IMR-90 (cell line): ENCODE measurements at regions not wholly inside any gene's neighbourhood (a gene's known extent, or its start where the extent isn't known, plus 50 kb on each side); places are given as distances from the start of the nearest gene placed in this dataset.

ENCODE experiments used
- ATAC-seq: fragments of 200-7000 bp; cut with Tn5 transposase; 2 replicates; pipeline ENCODE4 v1.9.1; 2020; ENCODE audit warnings: low read depth, mild to moderate bottlenecking, moderate library complexity
- BruUV-seq: library from RNA; stranded (reverse); fragments of 400-500 nt; replicated peaks from 2 replicates; lab custom pipeline; 2021; lab: Mats Ljungman, UMichigan
- CTCF ChIA-PET: fragments of 300-600 bp; formaldehyde crosslinking; extraction: SDS; loops from one replicate; lab custom pipeline; 2021; ENCODE audit warnings: antibody characterized with exemption; lab: Yijun Ruan, JAX
- POLR2A ChIA-PET: fragments of 300-600 bp; sonication (Branson Sonifier 250); formaldehyde crosslinking; loops from one replicate; lab custom pipeline; 2022; ENCODE audit warnings: antibody characterized with exemption; ENCODE audit not compliant: unreplicated experiment; lab: Charles Lee
- DNase-seq: peaks from one replicate; pipeline ENCODE4 v3.0.0; 2013
- H2AFZ ChIP-seq: replicated peaks from 2 replicates; pipeline ENCODE3; 2013; ENCODE audit warnings: low read length, mild to moderate bottlenecking; ENCODE audit not compliant: poor library complexity
- H2AK5ac ChIP-seq: 2 replicates; pipeline ENCODE4 v1.6.1; 2013; ENCODE audit warnings: low read depth, low read length, inconsistent platforms
- H2AK9ac ChIP-seq: replicated peaks from 2 replicates; pipeline ENCODE3; 2013; ENCODE audit warnings: mild to moderate bottlenecking, low read depth, low read length, moderate library complexity; ENCODE audit not compliant: poor library complexity
- H2BK120ac ChIP-seq: 2 replicates; pipeline ENCODE4 v1.6.1; 2013; ENCODE audit warnings: low read depth, low read length, inconsistent platforms
- H2BK15ac ChIP-seq: 3 replicates; pipeline ENCODE4 v1.6.1; 2013; ENCODE audit warnings: low read depth, low read length, inconsistent platforms
- H2BK20ac ChIP-seq: 2 replicates; pipeline ENCODE4 v1.6.1; 2013; ENCODE audit warnings: low read depth, mild to moderate bottlenecking, inconsistent platforms, low read length, moderate library complexity
- H2BK5ac ChIP-seq: 2 replicates; pipeline ENCODE4 v1.6.1; 2013; ENCODE audit warnings: mild to moderate bottlenecking, low read depth, low read length, inconsistent platforms; ENCODE audit not compliant: poor library complexity, severe bottlenecking
- H3K14ac ChIP-seq: replicated peaks from 2 replicates; pipeline ENCODE4 v1.6.1; 2013; ENCODE audit warnings: low read depth, low read length, inconsistent platforms
- H3K18ac ChIP-seq: 2 replicates; pipeline ENCODE4 v1.6.1; 2013; ENCODE audit warnings: low read depth, low read length, control low read depth
- H3K23ac ChIP-seq: 2 replicates; pipeline ENCODE4 v1.6.1; 2013; ENCODE audit warnings: low read depth, low read length, inconsistent platforms
- H3K27ac ChIP-seq: 2 replicates; pipeline ENCODE4 v1.5.1; 2013; ENCODE audit warnings: mild to moderate bottlenecking, control low read depth, low read length; ENCODE audit not compliant: insufficient read depth
- H3K27me3 ChIP-seq: 2 replicates; pipeline ENCODE4 v1.6.1; 2013; ENCODE audit warnings: low read length; ENCODE audit not compliant: control insufficient read depth, insufficient read depth
- H3K36me3 ChIP-seq: 2 replicates; pipeline ENCODE4 v1.6.1; 2013; ENCODE audit warnings: low read length, mixed read lengths; ENCODE audit not compliant: control insufficient read depth, insufficient read depth
- H3K4ac ChIP-seq: 2 replicates; pipeline ENCODE4 v1.6.1; 2013; ENCODE audit warnings: low read depth, low read length, inconsistent platforms
- H3K4me1 ChIP-seq: 2 replicates; pipeline ENCODE4 v1.6.1; 2013; ENCODE audit warnings: low read length, mixed read lengths; ENCODE audit not compliant: control insufficient read depth, insufficient read depth
- H3K4me2 ChIP-seq: 2 replicates; pipeline ENCODE4 v1.6.1; 2013; ENCODE audit warnings: low read depth, mild to moderate bottlenecking, control low read depth, low read length, moderate library complexity
- H3K4me3 ChIP-seq: 2 replicates; pipeline ENCODE4 v1.5.1; 2013; ENCODE audit warnings: low read depth, mild to moderate bottlenecking, control low read depth, low read length, moderate library complexity; ENCODE audit not compliant: insufficient read depth
- H3K56ac ChIP-seq: 2 replicates; pipeline ENCODE4 v1.6.1; 2013; ENCODE audit warnings: low read length, inconsistent platforms; ENCODE audit not compliant: insufficient read depth; ENCODE audit errors: extremely low read depth
- H3K79me1 ChIP-seq, 2 experiments: 2 replicates each; pipeline ENCODE4 v1.6.1; 2013; ENCODE audit warnings: low read length in 2 of 2, inconsistent platforms in 1 of 2, low read depth in 1 of 2
- H3K9ac ChIP-seq: 2 replicates; pipeline ENCODE4 v1.6.1; 2013; ENCODE audit warnings: low read depth, low read length, control low read depth
- H3K9me1 ChIP-seq: 2 replicates; pipeline ENCODE4 v1.6.1; 2013; ENCODE audit warnings: low read length, inconsistent platforms; ENCODE audit not compliant: insufficient read depth
- H3K9me3 ChIP-seq: 2 replicates; pipeline ENCODE4 v1.6.1; 2013; ENCODE audit warnings: low read length; ENCODE audit not compliant: control insufficient read depth, insufficient read depth
- H4K20me1 ChIP-seq: 2 replicates; pipeline ENCODE4 v1.6.1; 2013; ENCODE audit warnings: low read length, inconsistent platforms; ENCODE audit not compliant: insufficient read depth
- H4K5ac ChIP-seq: 2 replicates; pipeline ENCODE4 v1.6.1; 2013; ENCODE audit warnings: mild to moderate bottlenecking, low read depth, low read length, control low read depth
- H4K8ac ChIP-seq, 2 experiments: 2 replicates each; pipeline ENCODE4 v1.6.1; 2013; ENCODE audit warnings: low read depth in 2 of 2, low read length in 2 of 2, control low read depth in 1 of 2, inconsistent platforms in 1 of 2
- H4K91ac ChIP-seq: 2 replicates; pipeline ENCODE4 v1.6.1; 2013; ENCODE audit warnings: low read depth, low read length, inconsistent platforms; ENCODE audit not compliant: insufficient read depth
- BHLHE40 ChIP-seq: fragments of 150-350 bp; IDR thresholded peaks from 2 replicates; pipeline ENCODE4 v1.6.1; 2016; ENCODE audit warnings: mild to moderate bottlenecking, low read depth, low read length
- CHD1 ChIP-seq: IDR thresholded peaks from 2 replicates; pipeline ENCODE4 v1.6.1; 2012; ENCODE audit warnings: low read depth, low read length, improper control_type of control experiment
- CTCF ChIP-seq: conservative IDR thresholded peaks from 2 replicates; pipeline ENCODE4 v1.5.1; 2012; ENCODE audit warnings: mild to moderate bottlenecking, low read depth, low read length, improper control_type of control experiment
- MAFK ChIP-seq: IDR thresholded peaks from 2 replicates; pipeline ENCODE4 v1.6.1; 2012; ENCODE audit warnings: low read depth, low read length, improper control_type of control experiment
- MAZ ChIP-seq: IDR thresholded peaks from 2 replicates; pipeline ENCODE4 v1.6.1; 2012; ENCODE audit warnings: low read depth, mild to moderate bottlenecking, low read length, improper control_type of control experiment, moderate library complexity, borderline replicate concordance
- NFE2L2 ChIP-seq: fragments of 150-350 bp; IDR thresholded peaks from 2 replicates; pipeline ENCODE4 v1.6.1; 2016; ENCODE audit warnings: low read depth, mild to moderate bottlenecking, low read length
- POLR2A ChIP-seq: IDR thresholded peaks from 2 replicates; pipeline ENCODE4 v1.6.1; 2012; ENCODE audit warnings: mild to moderate bottlenecking, low read depth, low read length
- RFX5 ChIP-seq: IDR thresholded peaks from 2 replicates; pipeline ENCODE4 v1.8.0; 2012; ENCODE audit warnings: low read depth, mild to moderate bottlenecking, low read length, moderate library complexity
- SMC3 ChIP-seq: fragments of 150-350 bp; IDR thresholded peaks from 2 replicates; pipeline ENCODE4 v1.6.1; 2016; ENCODE audit warnings: low read depth, mild to moderate bottlenecking, antibody characterized with exemption, low read length, moderate library complexity
- USF2 ChIP-seq: fragments of 150-350 bp; IDR thresholded peaks from 2 replicates; pipeline ENCODE4 v1.6.1; 2017; ENCODE audit warnings: mild to moderate bottlenecking, antibody characterized with exemption, low read length, low read depth
- WGBS, 2 experiments: methylation state at CpG; one replicate each; pipeline versions ENCODE4 v1.1.5 to v1.1.7; 2013; ENCODE audit warnings: missing lambda C conversion rate in 2 of 2; ENCODE audit not compliant: insufficient read length in 1 of 2; ENCODE audit errors: extremely low coverage in 2 of 2; 5-methylcytosine and 5-hydroxymethylcytosine counted together
- dilution Hi-C: fragments of 300-500 bp; cut with HindIII; formaldehyde crosslinking; loops from one replicate; pipeline ENCODE4 v1.14.3; 2018; ENCODE audit warnings: low sequenced_read_pairs; ENCODE audit not compliant: unreplicated experiment
- in situ Hi-C: fragments of 300-500 bp; cut with MboI; formaldehyde crosslinking; loops from 3 replicates; pipeline ENCODE4 v1.14.3; 2019; ENCODE audit warnings: low sequenced_read_pairs, inconsistent platforms, mixed read lengths
- intact Hi-C: fragments of 100-400 bp; cut with micrococcal nuclease; formaldehyde crosslinking; loops from 2 replicates; pipeline ENCODE4 v1.10.0; 2022

- BruUV-seq: no TSS peak
- no peak overlapping the region for H3K56ac ChIP-seq
- no peak overlapping the region for H4K5ac ChIP-seq
- no peaks in the 10 kb centered on the region for H3K79me1 ChIP-seq
- H2AK9ac ChIP-seq: no peak overlapping the region
- POLR2A ChIA-PET: no interaction called here
- peaks cover 3% of the 10 kb centered on the region; the same call in 1 of the 2 replicates for H3K9me3 ChIP-seq
- no peak overlapping the region for H3K14ac ChIP-seq
- peak overlapping the region; percentile 50 for H2AK5ac ChIP-seq
- no peak overlapping the region for H3K18ac ChIP-seq
- peaks cover 11% of the 10 kb centered on the region for H3K4me1 ChIP-seq
- dilution Hi-C loops: no loop called here
- peaks cover 9% of the 10 kb centered on the region; the same call in 1 of the 2 replicates for H3K27me3 ChIP-seq
- ATAC-seq (no peak), DNase-seq (no peak)
- H2BK120ac ChIP-seq: no peak overlapping the region
- no peak overlapping the region for H2BK5ac ChIP-seq
- peak overlapping the region; percentile 45; the same call in 1 of the 2 replicates for H3K4ac ChIP-seq
- no peak overlapping the region for H3K27ac ChIP-seq
- no peaks in the 10 kb centered on the region for H4K20me1 ChIP-seq
- TF ChIP-seq MAFK (no peak), MAZ (no peak), RFX5 (no peak), CHD1 (no peak), USF2 (no peak), BHLHE40 (no peak), NFE2L2 (no peak), SMC3 (no peak), CTCF (no peak), POLR2A (no peak)
- H3K9ac ChIP-seq: no peak overlapping the region
- H2BK20ac ChIP-seq: peak overlapping the region; percentile 47; the same call in 1 of the 2 replicates
- H2BK15ac ChIP-seq: no peak overlapping the region
- H2AFZ ChIP-seq: no peak overlapping the region
- peaks cover 8% of the 10 kb centered on the region for H3K9me1 ChIP-seq
- in situ Hi-C loops: no loop called here
- CTCF ChIA-PET: no interaction called here
- H3K23ac ChIP-seq: no peak overlapping the region
- no peak overlapping the region for H4K8ac ChIP-seq
- intact Hi-C loops: no loop called here
- H3K4me2 ChIP-seq: no peak overlapping the region
- H3K4me3 ChIP-seq: no peak overlapping the region
- 80% methylated on average over 1 of the region's 7 CpGs; no CpG with 5 or more reads in 1 of the 2 experiments for WGBS, 2 experiments
- no peak overlapping the region for H4K91ac ChIP-seq
- H3K36me3 ChIP-seq: no peaks in the 10 kb centered on the region
These were observed 334.6 kb downstream of the MN1 start for GRCh38 chr22:27466778-27467438.
